Hippocampal formation (tissue), 2 donors: ENCODE measurements at regions not wholly inside any gene's neighbourhood (a gene's known extent, or its start where the extent isn't known, plus 50 kb on each side); places are given as distances from the start of the nearest gene placed in this dataset.
"Not testable (repeated sequence)": the region's sequence is repeated elsewhere in the genome, so short reads cannot be mapped to it uniquely, and the experiment has no call there.

ENCODE experiments used
- DNase-seq, 2 donors: peaks; one replicate each; lab custom pipeline; 2025; lab: John Stamatoyannopoulos, UW

DNA sequence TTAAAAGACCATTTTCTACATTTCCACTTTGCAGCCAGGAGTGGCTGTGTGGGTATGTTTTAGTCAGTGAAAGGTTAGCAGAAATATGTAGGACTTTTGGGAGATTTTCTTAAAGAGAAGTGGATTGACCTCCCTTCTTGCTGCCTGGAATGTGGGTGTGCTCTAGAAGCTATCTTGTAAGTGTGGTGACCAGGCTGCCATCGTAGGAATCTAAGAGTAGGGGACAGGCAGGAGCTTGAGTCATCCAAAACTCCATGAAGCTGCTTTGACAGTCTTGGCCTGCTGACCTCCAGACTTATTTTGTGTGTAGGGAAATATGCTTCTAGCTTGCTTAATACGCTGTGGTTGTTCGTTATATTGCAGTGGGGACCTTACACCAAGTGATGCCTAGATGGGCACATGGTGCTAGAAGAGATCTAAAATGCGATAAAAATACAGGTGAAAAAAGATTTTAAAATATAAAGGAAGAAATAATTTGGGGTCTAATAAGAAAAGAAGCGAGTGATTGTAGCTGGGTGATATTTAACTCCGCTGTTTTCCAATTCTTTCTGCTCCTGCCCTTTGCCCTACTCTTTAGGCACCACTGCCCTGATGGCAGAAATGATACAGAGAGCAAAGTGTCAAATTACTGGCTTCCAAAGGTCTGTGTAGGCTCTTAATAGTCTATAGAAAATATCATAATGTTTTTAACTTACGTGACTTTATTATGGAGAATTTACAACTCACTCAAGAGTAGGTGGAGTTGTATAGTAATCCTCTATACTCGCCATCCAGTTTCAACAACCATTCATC lies 298.2 kb upstream of the ZNF608 start:
- DNase-seq = no peak

DNA sequence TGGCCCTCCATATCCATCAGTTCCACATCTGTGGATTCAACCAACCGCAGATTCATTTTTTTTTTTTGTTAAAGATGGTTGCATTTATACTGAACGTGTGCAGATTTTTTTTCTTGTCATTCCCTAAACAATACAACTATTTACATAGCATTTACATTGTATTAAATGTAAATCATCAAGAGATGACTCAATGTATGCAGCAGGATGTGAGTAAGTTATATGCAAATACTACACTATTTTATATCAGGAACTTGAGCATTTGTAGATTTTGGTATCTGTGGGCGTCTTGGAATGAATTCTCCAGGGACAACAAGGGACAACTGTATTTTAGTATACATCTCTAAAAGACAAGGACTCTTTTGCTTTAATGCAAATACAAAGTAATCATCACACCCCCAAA lies 299.2 kb upstream of the ZNF608 start:
- DNase-seq = no peak

DNA sequence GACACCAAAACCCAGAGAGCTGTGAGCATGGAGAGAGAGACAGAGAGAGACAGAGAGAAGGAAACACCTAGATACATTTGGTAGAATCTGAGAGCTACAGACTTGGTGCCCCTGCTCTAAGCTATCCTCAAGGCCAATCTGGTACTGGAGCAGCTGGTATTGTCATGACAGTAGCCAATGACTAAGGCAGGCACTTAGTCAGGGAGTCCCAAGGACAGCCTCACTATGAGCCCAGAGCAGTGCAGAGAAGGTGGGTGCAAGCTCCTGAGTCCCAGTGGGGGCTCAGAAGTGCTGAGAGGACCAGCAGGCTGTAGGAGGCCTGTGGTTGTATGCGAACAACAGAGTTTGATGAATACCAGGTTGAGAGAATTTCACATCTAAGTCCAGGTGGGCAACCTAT lies 300.4 kb upstream of the ZNF608 start:
- no peak for DNase-seq

- no peak for DNase-seq
Measured at GRCh38 chr5:125047871-125048270, 301.4 kb upstream of the ZNF608 start.

GRCh38 chr5:125049721-125050702 lies 303.6 kb upstream of the ZNF608 start:
- DNase-seq = no peak

- peak; percentile 44 to 81 for DNase-seq
Measured at GRCh38 chr5:125050926-125051325, 304.5 kb upstream of the ZNF608 start.

- DNase-seq = no peak
Measured at GRCh38 chr5:125052584-125052983, 306.1 kb upstream of the ZNF608 start.

DNA sequence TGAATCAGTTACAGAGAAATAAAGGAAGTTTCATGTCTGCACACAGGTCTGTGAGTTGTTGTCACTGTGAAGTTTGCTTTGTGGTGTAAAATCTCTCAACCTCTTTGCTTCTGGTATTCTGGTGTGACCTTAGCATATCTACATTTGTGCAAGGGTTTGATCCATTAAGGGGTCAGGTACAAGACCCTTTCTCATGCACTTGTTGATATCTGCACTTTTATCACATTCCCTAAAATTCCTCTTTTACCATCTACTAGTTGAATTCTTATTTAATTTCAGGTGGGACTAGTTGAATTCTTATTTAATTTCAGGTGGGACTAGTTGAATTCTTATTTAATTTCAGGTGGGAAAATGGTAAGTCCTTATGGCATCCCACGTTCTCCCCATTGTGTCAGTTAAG lies 306.7 kb upstream of the ZNF608 start:
- no peak for DNase-seq

GRCh38 chr5:125054146-125054545 lies 307.7 kb upstream of the ZNF608 start:
- no peak for DNase-seq

- DNase-seq = no peak
Measured at GRCh38 chr5:125056671-125057485, 310.4 kb upstream of the ZNF608 start.

GRCh38 chr5:125057912-125058826 lies 311.7 kb upstream of the ZNF608 start:
- DNase-seq = peak in 1 of 2 donors; percentile 17

DNA sequence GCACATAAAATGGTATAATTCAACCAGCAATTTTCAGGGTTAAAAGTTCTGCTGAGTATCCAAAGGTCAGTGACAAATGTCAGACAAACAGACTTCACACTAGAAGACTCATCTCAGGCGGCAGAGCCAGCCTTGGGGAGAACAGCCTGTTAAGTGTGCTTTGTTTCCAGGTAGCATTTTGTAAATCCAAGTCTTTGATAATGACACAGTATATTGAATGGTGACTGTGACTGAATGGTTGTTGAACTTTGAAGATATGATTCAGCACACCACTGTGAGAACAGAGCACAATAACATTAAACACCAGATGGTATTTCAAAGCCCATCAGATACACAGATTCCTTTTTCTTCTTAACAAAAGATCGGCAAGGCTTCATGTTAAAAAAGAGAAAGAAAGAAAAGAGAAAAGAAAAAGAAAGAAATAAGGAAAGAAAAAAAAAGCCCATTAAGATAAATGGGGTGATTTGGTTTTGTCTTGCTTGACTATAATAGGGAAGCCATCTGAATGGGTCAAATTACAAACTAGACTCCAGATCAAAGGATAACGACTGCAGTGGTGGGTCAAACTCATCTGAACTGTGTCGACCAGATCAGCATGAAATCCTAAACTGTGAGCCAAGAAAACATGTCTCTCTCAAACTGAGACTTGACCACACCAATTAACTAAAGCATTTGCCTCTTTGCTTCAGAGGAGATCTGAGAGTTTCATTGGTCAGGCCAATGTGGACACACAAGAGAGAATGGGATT lies 313.0 kb upstream of the ZNF608 start:
- DNase-seq = no peak

DNA sequence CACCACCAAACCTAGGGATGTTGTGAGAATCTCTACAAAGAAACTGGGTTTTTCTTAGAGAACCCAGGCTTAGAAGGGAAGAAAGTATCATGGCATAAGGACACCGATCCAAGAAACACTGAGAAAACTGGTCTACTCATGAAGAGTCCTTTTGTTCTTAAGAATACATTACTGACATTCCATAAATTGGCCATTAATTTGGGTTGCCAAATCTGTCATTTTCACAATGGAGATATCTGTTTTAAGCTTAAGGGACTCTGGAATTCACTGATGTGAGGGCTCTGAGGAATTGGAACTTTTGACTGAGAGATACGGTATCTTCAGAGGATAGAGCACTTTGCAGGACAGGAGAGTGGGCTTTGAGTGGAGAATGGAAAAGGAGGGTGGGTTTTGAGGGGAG lies 315.3 kb upstream of the ZNF608 start:
- DNase-seq = no peak

- DNase-seq = peak in 1 of 2 donors; percentile 7
Measured at GRCh38 chr5:125064621-125065438, 318.4 kb upstream of the ZNF608 start.

GRCh38 chr5:125065741-125066140 lies 319.3 kb upstream of the ZNF608 start:
- DNase-seq = no peak

DNA sequence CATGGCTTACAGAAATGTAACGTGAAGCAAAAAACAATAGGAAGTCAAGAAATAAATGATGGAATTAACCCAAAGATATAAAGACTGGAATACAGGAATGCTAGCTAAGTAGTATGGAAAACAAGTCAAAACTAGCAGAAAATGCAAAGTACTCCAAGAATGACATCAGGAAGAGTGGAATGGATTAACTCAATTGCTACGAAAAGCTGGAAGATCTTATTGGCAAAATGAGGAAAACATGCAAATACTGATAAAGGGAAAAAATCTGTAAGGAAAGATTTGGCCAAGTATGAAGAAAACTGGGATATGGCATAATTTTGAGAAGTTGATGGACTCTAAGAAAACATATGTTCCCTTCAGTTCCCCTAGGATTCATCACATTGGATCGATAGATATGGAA lies 324.5 kb upstream of the ZNF608 start:
- no peak for DNase-seq

DNA sequence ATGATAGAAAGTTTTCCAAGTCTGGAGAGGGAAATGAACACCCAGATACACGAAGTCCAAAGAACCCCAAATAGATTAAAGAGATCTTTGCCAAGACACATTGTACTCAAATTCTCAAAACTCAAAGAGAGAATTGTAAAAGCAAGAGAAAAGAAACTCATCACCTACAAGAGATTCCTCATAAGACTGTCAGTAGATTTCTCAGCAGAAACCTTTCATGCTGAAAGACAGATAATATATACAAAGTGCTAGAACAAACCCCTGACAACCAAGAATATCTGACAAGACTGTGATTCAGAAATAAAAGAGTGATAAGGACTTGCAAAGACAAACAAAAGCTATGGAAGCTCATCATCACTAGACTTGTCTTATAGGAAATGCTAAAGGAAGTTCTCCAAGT lies 326.7 kb upstream of the ZNF608 start:
- no peak for DNase-seq

DNA sequence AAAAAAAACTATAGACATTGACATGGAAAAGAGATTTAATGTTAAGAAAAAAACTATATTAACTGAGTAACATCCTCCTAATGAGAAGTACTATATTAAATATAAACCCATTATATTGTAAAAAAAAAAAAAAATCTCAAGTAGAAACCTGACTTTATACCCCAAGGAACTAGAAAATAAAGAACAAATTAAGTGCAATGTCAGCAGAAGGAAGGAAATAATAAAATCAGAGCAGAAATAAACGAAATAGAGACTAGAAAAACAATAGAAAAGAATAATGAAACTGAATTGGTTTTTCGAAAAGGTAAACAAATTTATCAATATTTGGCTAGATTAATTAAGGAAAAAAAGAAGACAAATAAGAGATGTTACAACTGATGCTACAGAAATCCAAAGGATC lies 329.1 kb upstream of the ZNF608 start:
- no peak for DNase-seq

GRCh38 chr5:125079028-125079427 lies 332.6 kb upstream of the ZNF608 start:
- not testable (repeated sequence) for DNase-seq
